KBM-7 (cell line): ENCODE measurements at regions not wholly inside any gene's neighbourhood (a gene's known extent, or its start where the extent isn't known, plus 50 kb on each side); places are given as distances from the start of the nearest gene placed in this dataset.
A peak's percentile ranks its signal among the peaks of the same experiment; 100 is the strongest.

Experiments used
- DNase-seq: peaks from one replicate; pipeline ENCODE4 v3.0.0-alpha.2; 2015
- in situ Hi-C: fragments of 300-500 bp; cut with MboI; formaldehyde crosslinking; loops from 2 replicates; pipeline ENCODE4 v1.14.3; 2020; ENCODE audit warnings: low sequenced_read_pairs, low pct_unique_long_range_greater_than_20kb, mixed read lengths

DNA sequence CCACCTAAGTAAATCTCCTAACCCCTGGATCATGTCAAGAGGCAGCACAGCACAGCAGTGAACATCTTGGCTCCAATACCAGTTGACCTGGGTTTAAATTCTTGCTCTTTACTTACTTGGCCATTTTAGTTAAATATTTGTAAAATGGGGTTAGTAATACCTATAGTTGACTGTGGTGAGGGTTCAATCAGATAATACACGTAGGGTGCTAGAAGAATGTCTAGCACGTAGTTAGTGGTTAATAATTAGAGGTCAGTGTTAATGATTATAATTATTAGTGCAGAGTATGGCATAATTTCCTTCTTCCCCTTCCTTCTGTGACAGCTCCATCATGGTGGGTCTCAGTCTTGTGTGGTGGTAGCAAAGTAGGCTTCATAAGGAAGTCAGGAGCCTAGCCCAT lies 520.8 kb downstream of the INSC start:
- in situ Hi-C loops, result no loop called here
- DNase-seq, result no peak

DNA sequence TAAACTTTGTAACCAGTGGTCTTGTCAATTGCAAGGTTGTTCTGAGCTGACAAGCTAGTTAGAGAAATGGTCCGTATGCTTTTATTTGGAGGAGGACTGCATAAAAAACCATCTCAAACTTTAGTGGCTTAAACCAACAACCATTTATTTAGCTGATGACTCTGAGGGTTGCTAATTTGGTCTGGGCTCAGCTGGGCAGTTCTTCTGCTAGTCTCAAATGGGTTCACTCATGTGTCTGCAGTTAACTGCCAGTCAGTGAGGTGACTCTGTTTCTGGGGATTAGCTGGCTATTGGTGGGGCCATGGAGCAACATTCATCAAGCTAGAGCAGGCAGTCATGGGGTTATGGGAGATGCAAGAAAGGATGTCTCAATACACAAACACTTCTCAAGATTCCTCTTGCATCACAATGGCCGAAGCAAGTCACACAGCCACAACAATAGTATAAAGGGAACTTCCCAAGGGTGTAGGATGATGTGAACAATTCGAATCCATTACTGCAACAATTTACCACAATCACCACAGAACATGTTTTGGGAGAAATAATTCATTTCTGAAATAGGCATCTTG lies 521.9 kb downstream of the INSC start:
- no peak for DNase-seq
- in situ Hi-C loops, result no loop called here

GRCh38 chr11:15638386-15638787 lies 523.7 kb downstream of the INSC start:
- no peak for DNase-seq

DNA sequence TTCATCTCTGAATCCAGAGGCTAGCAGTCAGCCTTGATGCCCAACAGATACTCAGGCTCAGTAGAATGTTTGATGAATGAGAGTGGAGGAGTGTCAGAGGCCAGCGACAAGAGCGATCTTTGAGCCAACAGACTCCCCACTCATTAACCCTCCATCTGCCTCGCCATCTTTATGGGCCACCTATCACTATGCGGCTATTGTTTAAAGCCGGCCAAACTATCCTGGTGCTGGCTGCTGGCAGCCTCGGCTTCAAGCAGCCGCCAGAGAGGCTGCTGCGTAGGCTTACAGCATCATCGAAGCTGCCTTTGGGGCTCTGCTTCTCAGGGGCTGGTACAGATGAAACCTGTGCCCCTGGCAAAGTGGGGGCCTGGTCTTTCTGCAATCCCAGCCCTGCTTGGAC lies 525.6 kb downstream of the INSC start:
- no peak for DNase-seq
- in situ Hi-C loops, result no loop called here

More at GRCh38 chr11:15638386-15638787, 523.7 kb downstream of the INSC start:
- in situ Hi-C loops, result no loop called here

GRCh38 chr11:15641271-15642045 lies 526.7 kb downstream of the INSC start:
- in situ Hi-C loops, result no loop called here
- DNase-seq, result no peak

GRCh38 chr11:15645201-15645600 lies 530.5 kb downstream of the INSC start:
- no peak for DNase-seq
- in situ Hi-C loops, result no loop called here

- in situ Hi-C loops, result no loop called here
- DNase-seq, result no peak
Measured at GRCh38 chr11:15649371-15650104, 534.8 kb downstream of the INSC start.

DNA sequence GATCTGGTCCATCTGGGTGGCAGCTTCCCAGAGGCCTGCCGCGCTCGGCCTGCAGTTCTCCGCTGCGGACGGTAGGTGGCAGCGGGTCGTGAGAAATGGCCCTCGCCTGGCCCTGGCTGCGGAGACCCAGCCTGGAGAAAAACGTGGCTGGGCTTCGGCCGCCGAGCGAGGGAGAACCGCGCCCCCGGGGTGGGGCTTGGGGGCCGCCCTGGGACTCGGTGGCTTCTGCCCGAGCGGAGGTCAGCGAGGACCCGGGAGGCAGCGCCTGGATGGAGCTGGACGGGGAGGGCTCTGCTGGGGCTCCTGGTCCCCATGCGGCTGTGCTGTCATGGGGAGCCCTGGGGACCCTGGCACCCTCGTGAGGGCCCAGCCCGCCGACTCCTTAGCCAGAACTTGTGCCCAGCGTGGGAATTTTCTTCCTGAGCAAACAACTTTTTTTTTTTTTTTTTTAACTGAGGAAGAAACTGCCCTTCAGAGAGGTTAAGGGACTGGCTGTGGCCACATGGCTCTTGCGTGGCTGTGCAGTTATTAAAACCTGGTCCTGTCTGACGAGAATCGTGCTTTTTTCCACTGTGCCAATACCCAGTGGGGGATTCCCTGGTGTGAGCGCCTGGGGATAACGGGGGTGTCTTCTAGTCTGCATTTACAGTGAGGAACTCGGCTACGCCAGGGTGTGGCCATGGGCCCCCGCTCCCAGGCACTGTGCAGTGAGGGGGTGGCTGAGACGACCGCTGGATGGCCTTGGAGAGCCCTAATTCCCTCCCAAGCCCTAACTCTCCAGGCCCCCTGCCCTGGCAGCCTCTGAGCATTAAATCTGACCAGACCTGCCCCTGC lies 535.6 kb downstream of the INSC start:
- in situ Hi-C loops, result no loop called here
- DNase-seq, result peak; percentile 93

DNA sequence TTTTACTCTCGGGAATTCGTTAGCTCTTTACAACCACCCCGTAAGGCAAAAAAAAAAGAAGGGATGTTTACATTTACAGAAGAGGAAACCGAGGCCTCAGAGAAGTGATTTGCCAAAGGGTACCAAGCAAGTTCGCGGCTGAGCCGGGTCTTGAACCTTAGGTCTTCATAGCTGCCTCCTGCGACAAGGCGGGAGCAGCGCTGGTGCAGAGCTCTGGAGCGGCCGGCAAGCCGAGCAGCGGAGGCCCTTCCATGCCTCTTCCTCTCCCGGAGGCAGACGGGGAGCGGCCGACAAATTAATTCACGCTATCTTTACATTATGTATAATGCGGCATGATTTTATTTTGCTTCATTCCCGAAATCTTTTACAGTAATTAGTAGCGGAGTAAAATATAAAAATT lies 536.3 kb downstream of the INSC start:
- in situ Hi-C loops, result no loop called here
- no peak for DNase-seq

DNA sequence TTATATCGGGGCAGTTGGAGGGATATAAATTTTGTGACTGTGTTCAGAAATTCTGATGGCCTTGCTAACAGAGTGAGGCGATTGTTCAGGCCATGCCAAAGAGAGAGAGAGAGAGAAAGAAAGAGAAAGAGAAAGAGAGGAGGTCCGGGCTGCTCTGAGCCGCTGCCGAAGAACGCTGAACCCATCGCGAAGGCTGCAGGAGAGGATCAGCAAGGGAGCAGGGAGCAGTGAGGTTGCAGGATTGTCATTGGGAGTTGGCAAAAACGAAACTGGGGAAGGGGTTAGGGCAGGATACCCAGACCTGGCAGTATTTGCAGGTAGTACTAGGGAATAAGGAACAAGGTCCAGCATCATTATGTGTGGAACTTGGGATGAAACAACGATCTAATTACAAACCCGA lies 537.1 kb downstream of the INSC start:
- in situ Hi-C loops, result no loop called here

GRCh38 chr11:15653191-15653710 lies 538.5 kb downstream of the INSC start:
- in situ Hi-C loops, result no loop called here
- no peak for DNase-seq

More for the DNA sequence above, 537.1 kb downstream of the INSC start:
- DNase-seq, result no peak

- no peak for DNase-seq
- in situ Hi-C loops, result no loop called here
Measured at GRCh38 chr11:15654451-15654850, 539.7 kb downstream of the INSC start.

GRCh38 chr11:15655552-15655951 lies 540.8 kb downstream of the INSC start:
- no peak for DNase-seq
- in situ Hi-C loops, result no loop called here

DNA sequence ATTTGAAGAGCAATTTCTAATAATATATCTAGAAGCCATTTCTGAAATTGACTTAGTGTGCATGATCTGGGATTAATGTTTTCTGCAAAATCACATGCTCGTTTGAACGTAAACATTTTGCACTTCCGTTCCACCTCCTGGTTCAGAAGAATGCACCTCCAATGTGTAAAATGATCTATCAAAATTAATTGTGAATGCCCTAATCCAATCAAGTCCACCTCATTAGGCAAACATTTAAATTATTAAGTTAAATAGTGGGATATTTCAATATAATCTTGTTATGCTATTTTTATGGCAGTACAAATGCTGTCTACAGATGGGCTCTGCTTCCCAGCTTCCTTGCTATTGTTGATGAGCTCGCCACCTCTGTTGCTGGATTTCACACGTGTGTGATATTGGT lies 542.5 kb downstream of the INSC start:
- DNase-seq, result no peak
- in situ Hi-C loops, result no loop called here

GRCh38 chr11:15660496-15660895 lies 545.8 kb downstream of the INSC start:
- in situ Hi-C loops, result no loop called here
- no peak for DNase-seq

GRCh38 chr11:15662285-15662684 lies 547.6 kb downstream of the INSC start:
- DNase-seq, result no peak
- in situ Hi-C loops, result no loop called here

DNA sequence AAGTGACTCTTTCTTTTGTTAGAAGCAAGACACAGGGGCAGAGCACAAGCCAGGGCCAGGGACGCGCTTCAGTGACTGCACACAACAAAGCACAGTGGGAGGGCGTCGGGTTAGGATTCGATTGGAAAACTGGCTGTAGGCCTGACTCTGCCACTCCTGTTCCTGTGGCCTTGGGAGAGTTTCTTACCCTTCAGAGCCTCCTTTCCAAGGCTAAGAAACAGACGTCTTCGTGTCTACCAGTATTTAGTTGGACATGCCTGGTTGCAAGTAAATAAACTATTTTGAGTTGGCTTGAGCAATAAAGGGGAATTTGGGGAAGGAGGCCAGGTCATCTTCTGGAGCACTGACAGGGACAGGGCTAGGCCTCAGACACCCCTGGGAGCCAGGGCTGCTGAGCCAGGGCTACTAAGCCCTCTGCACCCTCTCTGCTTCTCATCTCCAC lies 549.1 kb downstream of the INSC start:
- in situ Hi-C loops, result no loop called here
- DNase-seq, result no peak

GRCh38 chr11:15665368-15665871 lies 550.7 kb downstream of the INSC start:
- in situ Hi-C loops, result no loop called here
- no peak for DNase-seq

DNA sequence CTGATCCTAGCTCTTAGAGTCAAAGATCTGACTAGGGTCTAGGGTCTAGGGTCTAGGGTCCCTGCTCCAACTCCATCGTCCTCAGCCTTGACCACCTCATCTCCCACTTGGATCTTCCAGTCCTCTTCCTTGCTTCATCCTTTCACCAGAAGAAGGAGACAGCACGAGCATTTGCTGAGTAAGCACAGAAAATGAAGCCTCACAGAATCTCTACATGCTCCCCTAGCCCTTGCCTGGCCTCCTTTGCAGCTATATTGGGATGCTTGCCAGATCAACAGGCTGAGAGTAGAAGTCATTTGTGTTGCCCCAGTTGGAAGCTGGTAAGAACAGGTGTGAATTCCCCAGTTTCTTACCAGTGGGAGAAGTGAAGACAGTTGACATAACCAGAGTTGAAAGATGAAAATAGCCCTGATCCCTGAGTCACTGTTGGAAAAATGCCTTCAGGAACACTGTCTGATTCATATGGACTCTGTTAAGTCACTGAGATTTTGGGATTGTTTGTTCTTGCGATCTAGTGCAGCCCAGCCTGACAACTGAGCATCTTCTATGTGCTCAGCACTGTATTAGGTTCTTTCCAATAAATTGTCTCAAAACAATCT lies 552.5 kb downstream of the INSC start:
- no peak for DNase-seq

More for the DNA sequence above, 552.5 kb downstream of the INSC start:
- in situ Hi-C loops, result no loop called here
